ENCODE measurements at regions not wholly inside any gene's neighbourhood (a gene's known extent, or its start where the extent isn't known, plus 50 kb on each side); places are given as distances from the start of the nearest gene placed in this dataset.

DNA sequence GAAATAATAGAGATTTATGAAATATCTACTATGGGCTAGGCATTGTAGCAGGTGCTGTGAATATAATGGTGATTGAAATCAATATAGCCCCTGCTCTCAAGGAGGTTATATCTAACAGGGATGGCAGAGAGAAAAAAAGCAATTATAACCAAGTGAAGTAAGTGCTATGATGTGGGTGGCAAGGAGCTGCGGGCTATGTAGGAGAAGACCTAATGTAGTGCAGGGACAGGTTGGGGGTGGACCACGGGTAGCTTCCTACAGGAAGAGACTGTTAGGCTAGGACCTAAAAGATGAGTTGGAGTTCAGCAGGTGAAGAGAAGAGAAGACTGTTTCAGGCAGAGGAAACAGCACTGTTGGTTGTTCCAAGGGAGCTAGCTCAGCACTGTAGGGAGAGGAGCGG is 311.0 kb downstream of the KCNRG start:
- DNase-seq: no peak

DNA sequence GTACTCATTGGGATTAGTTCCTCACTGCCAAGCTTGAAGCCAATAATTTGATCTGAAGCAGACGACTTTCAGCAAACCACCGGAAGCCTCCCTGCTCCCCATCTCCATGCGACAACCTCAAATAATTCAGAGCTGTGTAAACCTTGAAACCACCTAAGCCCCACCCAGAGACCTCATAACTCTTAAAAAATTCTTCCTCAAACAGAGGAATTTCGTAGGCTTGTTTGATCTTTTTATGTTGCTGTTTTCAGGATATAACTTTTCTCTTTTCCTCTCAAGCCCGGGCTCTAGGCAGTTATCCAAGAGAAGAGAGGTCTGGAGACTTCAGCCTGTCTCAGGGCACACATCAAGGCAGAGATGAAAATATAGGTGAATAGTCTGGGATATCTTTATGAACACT is 311.6 kb downstream of the KCNRG start:
- no peak for DNase-seq

DNA sequence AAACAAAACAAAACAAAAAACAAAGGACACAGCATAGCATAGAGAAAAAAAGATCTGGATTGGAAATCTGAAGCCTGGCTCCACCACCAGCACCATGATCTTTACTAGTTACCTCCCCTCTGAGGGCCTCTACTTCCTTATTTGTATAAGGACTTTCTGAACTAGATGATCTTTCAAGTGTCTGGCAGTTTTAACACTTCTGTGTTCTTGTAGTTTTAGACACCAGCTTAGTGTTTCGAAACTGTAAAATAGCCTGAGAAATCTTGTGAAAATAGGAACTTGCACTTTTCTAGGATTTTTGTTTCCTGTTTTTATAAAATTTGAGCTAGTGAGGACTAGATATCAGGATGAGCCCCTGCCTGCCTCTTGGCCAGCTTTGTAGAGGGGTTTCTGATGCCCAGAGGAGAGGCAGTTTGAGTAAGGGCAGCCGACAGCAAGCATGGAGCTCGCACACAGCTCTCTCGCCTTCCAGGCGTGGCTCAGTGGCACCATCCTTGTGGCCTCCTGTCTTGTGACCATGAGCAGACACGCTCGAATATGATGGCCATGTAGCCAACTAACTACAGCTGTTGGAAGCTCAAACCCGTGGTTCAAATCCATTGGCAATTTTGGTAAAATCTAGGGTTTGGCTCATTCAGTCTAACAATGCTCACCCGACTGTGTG is 319.0 kb downstream of the KCNRG start:
- no peak for DNase-seq

DNA sequence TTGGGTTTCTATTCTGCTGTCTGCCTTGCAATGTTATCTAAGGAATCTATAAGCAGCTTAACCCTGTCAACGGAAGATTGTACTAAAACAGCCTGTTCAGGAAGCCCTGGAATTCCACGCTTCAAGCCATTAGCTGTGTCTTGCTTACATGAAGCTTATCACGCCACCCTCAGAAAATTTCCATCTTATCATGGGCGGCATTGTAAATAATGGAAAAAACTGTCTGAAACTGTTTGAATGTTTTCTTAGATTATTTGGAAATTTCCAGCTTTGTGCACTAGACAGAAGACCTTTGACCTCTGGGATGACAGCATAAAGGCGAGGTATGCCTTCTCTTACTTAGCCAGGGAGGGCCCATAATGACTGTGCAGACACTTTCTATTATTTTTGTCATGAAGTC is 319.7 kb downstream of the KCNRG start:
- no peak for DNase-seq

DNA sequence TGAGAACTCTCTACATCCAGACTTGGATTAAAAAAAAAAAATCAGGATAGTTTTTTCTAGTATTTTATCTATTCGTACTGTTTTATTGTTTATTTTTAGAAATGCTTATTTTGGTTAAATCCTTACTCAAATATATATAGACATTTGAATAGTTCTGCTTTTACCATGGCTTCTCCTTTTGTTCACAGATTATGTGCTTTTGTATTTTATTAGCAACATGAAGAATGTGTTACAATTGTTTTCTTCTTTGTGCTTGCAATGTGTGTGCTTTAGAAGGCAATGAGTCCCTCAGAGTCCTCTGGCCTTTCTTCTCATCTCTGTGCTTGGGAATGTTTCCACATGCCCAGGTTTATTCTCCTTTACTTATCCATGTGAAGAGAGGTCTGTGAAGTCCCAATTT is 324.0 kb downstream of the KCNRG start:
- no peak for DNase-seq

DNA sequence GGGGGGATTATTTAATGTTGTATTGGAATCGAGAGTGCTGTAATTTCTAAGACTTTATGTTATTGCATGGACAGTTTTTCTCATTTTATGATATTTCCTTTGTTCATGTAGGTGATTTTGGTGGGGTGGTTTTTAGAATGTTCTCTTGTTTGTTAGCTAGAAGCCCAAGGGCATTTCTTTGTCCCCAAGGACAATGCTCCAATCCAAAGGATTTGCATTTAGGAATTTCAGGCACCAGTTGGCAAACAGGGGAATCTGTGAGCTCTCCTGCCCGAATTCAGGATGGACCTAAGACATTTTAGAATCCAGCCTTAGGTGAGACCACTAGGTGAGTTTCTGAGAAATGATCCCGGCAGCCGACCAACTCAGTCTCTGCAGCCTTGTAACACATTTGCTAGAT is 324.9 kb downstream of the KCNRG start:
- DNase-seq: no peak

DNA sequence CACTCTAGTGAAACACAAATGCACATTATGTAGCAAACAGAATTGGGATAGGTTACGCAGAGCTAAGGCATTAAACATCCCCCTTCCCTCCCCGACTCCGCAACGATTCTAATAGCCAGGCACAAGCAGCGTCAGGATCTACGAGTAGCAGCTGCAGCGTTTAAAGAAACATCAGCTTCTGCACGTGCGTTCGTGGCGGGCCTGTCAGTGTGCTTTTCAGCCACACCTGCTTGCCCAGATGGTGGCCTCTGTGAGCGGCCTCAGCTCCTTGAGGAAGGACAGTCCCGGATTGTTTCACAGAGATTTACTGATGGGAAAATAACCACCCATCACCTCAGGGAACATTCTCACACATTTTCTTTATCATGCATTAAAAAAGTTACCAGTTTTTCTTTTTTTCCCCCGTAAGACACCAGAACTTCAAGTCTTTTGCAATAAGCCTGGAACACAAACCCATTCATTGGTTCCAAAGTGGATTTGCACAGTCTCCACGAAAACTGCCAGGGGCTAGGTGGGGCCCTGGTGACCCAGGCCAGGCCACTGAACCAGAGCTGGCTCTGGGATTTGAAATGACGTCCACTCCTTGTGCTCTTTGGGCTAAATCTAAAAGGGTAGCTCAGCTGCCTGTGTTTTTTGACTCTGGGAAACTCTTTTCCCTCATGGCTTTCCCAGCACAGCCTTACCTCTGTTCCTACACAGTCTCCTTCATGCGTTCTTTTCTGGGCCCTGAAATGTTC is 325.5 kb downstream of the KCNRG start:
- DNase-seq: peak; percentile 20

DNA sequence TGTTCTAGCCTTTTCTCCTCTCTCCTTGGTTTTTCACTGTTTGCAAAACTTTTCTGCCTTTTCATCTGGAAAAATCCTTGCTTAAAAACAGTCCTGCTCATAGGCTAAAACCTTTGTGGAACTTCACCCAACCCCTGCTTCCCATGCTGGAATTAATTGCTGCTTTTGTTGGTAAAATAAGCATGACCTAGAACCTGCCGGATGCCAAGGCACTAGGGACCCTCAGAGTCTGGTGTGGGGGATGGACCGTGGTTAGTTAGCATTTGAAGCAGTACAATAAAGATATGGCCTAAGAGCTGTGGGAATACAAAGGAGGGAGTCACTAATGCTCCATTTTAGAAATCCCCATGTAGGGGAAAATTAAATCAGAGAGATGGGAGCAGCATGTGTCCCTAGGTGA is 326.3 kb downstream of the KCNRG start:
- DNase-seq: no peak

DNA sequence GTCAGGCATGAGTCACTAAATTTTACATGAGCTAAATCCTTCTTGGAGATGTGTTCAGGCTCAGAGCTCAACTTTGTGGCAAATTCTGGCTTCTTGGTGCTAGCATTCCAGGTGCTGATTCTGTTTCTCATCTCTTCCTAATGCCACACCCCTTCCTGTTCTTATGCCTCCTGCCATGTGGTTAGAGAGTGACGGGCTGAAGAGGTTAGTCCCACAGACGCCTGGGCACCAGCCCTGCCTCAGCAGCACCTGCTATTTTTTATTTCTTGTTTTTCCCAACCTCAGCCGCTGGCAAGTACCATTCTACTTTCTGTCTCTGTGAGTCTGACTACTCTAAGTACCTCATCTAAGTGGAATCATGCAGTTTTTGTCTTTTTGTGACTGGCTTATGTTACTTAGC is 329.5 kb downstream of the KCNRG start:
- DNase-seq: no peak

DNA sequence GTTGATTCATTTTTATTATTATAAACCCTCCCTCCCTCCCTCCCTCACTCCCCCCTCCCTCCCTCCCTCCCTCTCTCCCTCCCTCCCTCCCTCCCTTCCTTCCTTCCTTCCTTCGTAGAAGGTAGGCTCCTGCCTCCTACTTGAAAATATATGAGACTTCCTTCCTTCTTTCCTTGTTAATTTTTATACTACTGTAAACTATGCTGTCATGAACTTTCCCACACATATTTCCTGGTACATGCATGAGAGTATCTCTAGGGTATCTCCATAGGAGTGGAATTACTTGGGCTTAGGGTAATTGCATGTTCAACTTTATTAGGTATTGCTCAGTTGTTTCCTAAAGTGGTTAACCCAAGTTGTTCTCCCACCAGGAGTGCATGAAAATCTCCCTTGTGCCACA is 330.6 kb downstream of the KCNRG start:
- DNase-seq: no peak

DNA sequence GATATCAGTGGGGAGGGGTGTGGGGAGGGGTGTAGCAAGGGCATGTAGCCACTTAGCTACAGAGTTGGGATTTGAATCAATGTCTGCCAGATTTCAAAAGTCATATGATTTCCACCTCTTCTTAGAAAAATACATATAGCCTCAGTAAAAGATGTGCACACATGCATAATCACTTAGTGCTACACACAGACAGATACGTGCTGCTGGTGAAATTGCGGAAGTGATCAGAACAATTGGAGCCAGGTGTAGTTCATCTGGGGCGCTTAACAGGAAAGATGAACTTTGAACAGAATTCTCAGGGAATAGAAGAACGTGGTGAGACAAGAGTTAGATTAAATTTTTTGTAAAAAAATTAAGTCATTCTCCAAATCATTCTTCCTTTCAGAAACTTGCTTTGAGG is 333.1 kb downstream of the KCNRG start:
- no peak for DNase-seq

DNA sequence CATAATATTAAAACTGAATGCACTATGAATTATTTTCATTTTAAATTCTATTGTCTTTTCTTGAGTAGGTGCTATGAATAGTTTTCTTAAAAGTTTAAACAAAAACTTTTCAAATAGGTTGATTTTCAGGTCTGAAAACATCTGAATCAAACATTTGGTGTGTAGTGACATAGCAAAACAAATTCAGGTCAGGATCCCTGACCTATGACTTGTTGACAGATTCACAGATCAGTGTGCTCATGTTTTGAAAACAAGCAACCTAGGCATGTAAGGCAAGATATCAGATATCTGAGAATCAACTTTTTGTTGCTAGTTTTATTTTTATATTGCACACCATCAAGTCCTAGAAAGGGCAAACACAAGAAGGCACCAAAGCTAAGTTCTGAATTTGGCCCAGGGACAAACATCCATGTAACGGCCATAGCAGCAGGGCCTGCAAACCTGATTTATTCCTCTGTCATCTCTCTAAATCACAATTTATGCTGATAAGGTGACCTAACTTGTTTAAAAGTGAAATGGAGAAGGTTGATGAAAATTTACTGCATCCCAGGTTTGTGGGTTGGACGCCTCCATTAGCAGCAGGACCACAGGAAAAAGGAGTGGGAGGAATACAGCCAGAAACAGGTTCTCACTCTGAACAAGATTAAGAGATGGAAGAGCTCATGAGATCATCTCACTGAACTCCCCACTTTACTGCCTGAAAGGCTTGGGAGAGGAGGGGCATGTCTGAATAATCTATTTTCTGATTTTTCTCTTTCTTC is 337.7 kb downstream of the KCNRG start:
- no peak for DNase-seq

DNA sequence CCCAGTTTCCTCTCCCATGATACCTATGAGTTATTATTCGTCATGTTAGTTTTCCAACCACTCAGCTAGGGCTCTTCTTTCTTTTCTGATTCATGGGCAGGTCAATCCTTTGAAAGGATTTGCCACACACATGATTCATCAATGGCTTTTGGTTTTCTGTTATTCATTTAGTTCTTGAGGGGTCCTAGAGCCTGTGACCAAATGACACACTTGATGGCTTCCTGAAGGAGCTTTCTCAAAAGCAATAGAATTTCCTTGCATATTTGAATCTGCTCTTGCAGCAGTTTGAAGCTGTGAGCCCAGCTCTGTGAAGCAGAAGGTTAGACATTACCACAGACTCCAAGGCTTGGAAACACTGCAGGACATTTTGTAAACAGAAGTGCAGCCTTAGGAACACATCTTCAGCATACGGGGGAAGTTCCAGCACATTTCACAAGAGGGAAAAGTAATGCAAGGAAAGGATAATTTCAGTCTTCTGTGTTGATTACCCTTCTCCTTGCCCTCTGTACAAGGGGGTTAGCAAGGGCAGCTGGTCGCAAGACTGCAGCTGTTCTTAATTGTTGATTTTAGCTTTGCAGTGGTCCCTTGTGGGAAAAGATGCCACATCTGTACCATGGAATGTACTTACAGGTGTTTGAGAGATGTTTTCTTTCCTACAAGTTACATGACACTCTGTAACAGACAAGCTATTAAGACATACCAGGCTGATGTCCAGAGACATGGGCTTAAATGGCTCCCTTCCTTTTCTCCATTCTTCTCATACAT is 338.6 kb downstream of the KCNRG start:
- DNase-seq: no peak

DNA sequence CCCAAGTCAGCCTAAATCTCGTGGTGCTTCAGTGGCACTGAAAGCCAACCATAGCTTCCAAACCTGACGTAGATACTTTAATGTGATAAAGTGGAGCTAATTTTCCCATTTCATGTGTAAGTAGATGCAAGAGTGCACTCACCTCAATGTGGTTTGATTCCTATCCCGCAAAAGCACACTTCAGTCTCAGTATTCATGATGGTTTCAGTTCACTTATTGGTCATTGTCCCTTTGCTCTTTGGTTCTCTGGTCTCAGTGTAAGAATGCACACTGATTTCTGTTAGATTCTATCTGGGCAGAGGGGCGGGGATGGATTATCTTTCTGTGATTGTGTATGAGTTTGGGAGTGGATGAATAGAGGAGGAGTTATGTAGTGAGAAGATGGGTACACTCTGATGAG is 340.6 kb downstream of the KCNRG start:
- no peak for DNase-seq

DNA sequence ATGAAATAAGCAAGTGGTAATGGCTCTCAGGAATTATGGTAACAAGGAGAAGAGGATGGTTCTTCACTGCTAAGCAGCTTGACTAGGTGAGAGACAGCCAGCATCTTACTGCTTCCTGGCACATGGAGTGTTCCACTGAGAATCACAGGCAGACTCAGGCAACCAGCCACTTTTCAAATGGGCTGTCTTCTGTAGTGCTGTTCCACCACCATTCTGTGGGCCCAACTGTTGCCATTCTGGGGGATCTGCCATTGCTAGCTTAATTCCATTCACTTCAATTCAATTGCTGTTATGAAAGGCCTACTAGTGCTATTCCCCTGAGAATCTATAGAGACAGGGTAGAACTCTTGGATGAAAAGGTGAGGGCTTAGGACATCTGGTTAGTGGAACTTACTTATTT is 341.9 kb downstream of the KCNRG start:
- DNase-seq: no peak

DNA sequence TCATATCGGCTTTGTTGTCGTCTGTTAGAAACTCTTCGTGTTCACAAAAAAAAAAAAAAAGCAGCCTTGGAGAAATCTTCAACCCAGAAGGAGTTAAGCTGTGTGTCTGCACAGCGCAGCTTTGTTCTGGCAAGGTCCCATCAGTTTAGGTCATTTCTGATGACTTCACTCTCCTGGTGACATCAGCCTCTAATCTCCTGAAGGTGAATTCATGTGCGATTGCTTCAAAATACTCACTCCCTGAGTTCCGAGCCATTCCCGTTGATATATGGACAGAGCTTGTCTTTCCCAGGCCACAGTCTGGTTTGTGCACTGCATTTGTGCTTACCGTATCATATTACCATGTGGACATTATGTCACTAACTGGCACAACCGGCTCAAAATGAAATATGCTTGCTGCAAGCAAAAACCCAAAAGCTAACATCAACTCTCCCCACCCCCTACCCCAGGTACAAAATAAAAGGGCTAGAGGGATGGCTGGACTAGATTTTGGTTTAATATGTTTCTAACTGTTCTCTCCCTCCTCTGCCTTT is 342.4 kb downstream of the KCNRG start:
- peak; percentile 39 for DNase-seq

DNA sequence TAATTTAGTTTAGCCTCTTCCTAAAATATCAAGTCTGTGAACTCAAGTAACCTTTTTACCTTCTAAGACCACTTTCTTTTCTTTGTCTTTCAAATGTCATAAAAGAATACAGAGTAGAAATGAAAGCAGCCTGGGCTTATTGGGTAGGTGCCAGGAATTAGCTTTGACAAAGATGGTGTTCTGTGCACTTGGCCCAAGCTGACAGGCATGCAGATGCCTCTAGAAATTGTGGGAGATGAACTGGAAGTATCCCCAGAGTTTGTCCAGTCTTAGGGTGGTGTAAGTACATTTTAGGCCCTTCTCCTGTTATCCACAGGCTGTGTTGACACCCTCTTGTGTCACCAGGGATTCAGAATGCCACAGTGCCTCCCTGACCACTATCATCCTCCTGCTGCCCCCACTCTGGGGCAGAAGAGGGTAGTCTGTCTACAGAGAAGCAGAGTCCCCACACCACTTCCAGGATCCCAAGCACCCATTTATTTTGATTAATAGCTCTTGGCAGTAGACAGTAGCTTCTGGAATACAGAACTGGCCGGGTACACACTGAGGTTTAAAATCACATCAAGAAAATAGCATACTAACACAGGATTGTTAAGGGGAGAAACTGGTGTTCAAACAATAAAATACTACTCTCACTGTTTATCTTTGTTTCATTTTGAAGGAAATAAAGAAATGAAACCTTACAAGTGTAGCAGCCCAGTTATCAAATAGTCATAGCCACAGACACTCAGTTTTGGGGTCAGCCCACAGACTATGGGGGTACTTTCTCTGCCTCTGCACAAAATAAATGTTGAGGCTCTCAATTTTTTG is 343.2 kb downstream of the KCNRG start:
- no peak for DNase-seq

DNA sequence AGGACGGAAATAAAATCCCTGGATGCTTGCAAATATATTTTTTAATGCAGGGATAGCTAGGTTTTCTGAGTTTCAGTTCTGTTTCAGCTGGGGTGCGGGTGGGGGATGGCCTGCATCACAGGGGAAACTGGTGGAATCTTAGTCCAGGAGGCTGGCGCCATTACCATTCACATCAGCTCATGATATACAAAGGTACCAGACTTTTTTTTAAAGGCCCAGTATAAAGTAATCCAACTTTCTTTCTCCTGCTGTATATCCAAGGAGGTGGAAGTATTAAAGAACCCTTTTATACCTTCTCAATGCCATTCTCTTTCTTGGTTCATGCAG is 343.8 kb downstream of the KCNRG start:
- no peak for DNase-seq

DNA sequence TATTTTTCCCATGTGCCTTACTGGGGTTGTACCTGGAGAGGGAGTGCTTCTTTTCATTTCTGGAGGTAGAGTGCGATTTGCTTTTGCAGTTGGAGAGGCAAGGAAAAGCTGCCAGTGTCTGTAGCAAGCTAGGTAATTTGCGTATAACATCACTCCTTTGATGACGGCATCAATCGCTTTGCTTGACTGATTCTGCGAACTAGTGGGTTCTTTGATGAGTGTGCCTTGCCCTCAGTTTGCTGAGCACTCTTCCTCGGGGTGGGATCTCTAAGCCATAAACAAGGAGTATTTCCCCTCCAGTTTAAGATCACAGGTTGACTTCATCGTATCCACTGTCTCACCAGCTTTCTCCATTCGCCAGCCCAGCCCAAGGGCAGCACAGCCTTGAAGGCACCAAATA is 344.5 kb downstream of the KCNRG start:
- DNase-seq: no peak

DNA sequence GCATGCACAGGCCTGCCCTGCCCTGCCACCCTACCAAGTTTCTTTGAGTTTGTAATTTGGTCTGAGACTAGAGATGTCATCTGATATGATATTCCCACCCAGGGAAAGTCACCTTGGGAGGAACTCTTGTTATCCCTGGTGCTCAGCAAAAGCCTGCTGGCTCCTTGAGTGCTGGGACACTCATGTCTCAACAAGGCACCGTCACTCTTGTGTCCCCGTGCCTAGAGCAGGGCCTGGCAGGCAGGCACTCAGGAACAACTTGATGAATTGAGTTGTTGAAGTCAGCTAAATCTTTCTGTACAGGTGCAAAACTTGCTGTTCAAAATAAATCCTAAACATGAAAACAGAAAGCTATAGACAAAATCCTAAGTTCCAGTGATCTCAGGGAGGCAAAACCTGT is 345.4 kb downstream of the KCNRG start:
- DNase-seq: no peak

DNA sequence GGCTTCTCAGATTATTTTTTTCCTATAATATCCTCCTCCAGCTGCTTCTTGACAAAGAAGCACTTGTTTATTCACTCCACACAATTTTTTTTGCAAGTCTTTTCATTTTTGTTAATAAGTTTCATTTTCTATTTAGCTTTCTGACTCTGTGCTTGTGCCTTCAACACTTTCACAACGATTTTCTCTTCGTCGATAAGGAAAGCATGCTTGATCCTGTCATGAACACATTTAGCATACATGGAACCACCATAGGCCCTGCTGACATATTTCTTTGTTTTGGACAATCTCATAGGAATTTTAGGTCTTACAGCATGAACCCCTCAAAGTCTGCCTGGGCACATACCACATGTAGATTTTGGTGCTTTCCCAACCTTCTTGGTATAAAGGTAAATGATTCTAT is 346.0 kb downstream of the KCNRG start:
- DNase-seq: no peak

Measured in NCI-H1417 treated with DMSO at 0.1 percent for 48 hours (cell line).